ENCODE measurements at regions not wholly inside any gene's neighbourhood (a gene's known extent, or its start where the extent isn't known, plus 50 kb on each side); places are given as distances from the start of the nearest gene placed in this dataset.

DNA sequence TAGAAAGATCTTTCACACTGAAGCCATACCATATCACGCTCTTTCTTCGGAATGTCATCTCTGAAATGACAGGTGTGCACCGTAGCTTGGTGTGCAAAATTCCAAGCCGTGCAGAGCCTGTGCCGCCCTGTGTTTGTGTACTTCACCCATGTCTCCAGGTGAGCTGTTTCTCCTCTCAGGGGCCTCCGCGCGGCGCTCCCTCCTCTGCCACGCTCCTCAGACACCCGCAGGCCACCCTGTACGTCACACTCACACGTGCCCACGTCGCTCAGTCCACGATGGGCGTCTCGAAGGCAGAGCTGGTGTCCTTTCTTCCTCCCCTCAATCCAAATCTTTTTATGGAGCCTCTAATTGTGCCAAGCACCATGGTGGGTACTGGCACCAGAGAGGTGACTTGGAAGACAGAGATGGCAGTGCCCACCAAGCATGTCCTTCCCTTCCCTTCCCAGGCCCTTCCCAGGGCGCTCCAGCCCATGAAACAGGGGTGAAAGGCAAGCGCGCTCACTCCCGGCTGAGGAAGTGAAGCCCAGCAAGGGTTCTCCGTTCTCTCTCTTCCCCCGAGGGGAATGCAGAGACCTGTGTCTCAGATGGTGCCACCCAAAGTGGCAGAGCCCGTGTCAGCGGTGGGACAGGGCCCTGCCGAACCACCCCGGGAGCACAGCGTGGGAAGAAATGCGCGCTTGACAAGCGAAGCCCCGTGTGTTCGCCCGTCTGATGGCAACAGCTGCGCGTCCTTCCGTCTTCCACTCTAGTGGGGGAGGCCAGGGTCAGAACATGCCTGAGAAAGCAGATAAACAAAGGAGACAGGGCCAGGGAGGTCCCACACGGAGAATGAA, 292.5 kb upstream of the SHH start:
- ATAC-seq (ENCODE audit: low FRiP score) (no peak), DNase-seq (peak in 1 of 2 donors; percentile 66)
- H3K4me3 ChIP-seq (ENCODE audit: low read length in 2 of 2), result no peak overlapping the region
- 85 to 87% methylated on average over 39 of the region's 39 CpGs for WGBS, 2 donors
- H3K36me3 ChIP-seq (ENCODE audit: control insufficient read depth in 1 of 2, insufficient read depth in 2 of 2, low read length in 1 of 2), result no peaks in the 10 kb centered on the region
- H3K9me3 ChIP-seq (ENCODE audit: control insufficient read depth, low read length), result peaks cover 2% of the 10 kb centered on the region
- intact Hi-C loops (cut with DNase I), result no loop called here
- no peaks in the 10 kb centered on the region for H3K4me1 ChIP-seq (ENCODE audit: control insufficient read depth in 1 of 2, insufficient read depth in 2 of 2, low read length in 2 of 2)
- H3K27me3 ChIP-seq (ENCODE audit: control insufficient read depth in 1 of 2, insufficient read depth in 2 of 2, low read length in 1 of 2), result no peaks in the 10 kb centered on the region
- no peak overlapping the region for H3K27ac ChIP-seq (ENCODE audit: low read depth in 1 of 2, low read length in 2 of 2)

DNA sequence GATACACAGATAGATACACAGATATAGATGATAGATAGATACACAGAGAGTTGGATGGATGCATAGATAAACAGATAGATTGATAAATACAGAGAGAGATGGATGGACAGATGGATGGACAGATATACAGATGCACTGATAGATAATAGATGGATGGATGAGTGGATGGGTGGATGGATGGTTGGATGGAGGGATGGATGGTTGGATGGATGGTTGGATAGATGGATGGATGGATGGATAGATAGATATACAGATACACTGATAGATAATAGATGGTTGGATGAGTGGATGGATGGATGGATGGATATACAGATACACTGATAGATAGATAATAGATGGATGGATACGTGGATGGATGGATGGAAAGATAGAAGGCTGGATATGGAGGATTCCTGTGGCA, 290.0 kb upstream of the SHH start:
- no peaks in the 10 kb centered on the region for H3K9me3 ChIP-seq (ENCODE audit: control insufficient read depth, low read length)
- no peak for DNase-seq
- no peak for ATAC-seq (ENCODE audit: low FRiP score)
- no peaks in the 10 kb centered on the region for H3K4me1 ChIP-seq (ENCODE audit: control insufficient read depth in 1 of 2, insufficient read depth in 2 of 2, low read length in 2 of 2)
- intact Hi-C loops (cut with DNase I), result no loop called here
- WGBS, 2 donors, result 75 to 90% methylated on average over 1 of the region's 1 CpG
- H3K27me3 ChIP-seq (ENCODE audit: control insufficient read depth in 1 of 2, insufficient read depth in 2 of 2, low read length in 1 of 2), result no peaks in the 10 kb centered on the region
- H3K36me3 ChIP-seq (ENCODE audit: control insufficient read depth in 1 of 2, insufficient read depth in 2 of 2, low read length in 1 of 2), result no peaks in the 10 kb centered on the region
- H3K27ac ChIP-seq (ENCODE audit: low read depth in 1 of 2, low read length in 2 of 2), result no peak overlapping the region
- no peak overlapping the region for H3K4me3 ChIP-seq (ENCODE audit: low read length in 2 of 2)

DNA sequence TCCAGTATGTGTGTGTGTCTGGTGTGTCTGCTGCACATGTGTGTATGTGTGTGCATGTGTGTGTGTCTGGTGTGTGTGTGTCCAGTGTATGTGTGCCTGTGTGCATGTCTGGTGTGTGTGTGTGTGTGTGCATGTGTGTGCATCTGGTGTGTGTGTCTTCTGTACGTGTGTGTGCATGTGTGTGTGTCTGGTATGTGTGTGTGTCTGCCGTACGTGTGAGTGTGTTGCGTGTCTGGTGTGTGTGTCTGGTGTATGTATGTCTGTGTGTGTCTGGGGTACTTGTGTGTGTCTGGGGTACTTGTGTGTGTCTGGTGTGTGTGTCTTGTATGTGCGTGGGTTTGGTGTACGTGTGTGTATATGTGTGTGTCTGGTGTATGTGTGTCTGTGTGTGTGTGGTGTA, 289.1 kb upstream of the SHH start:
- DNase-seq (peak in 1 of 2 donors; percentile 23), ATAC-seq (ENCODE audit: low FRiP score) (no peak)
- Histone ChIP-seq H3K27ac (ENCODE audit: low read depth in 1 of 2, low read length in 2 of 2) (no peak overlapping the region), H3K4me3 (ENCODE audit: low read length in 2 of 2) (no peak overlapping the region), H3K9me3 (ENCODE audit: control insufficient read depth, low read length) (no peaks in the 10 kb centered on the region), H3K4me1 (ENCODE audit: control insufficient read depth in 1 of 2, insufficient read depth in 2 of 2, low read length in 2 of 2) (no peaks in the 10 kb centered on the region), H3K27me3 (ENCODE audit: control insufficient read depth in 1 of 2, insufficient read depth in 2 of 2, low read length in 1 of 2) (no peaks in the 10 kb centered on the region), H3K36me3 (ENCODE audit: control insufficient read depth in 1 of 2, insufficient read depth in 2 of 2, low read length in 1 of 2) (no peaks in the 10 kb centered on the region)
- intact Hi-C loops (cut with DNase I), result no loop called here
- WGBS, 2 donors, result 96 to 97% methylated on average over 6 of the region's 6 CpGs

DNA sequence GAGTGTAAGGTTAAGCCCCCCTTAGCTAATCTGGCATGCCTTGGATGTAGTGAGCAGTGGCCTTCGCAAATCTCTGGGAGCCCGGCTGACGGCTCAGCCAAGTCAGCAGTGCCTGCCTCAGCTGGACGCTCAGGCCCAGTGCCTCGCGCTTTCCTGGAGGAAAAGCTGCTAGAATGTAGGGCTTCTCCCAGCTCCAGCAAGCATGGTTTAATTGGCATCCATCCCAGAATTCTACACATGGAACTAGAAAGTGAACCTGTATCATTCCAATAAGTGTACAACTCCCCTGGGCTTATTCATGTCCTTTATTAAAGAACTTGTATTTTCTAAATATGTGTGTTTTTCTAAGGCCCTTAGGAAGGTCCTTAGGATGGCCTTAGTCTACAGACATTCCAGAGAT, 287.8 kb upstream of the SHH start:
- no peak for ATAC-seq (ENCODE audit: low FRiP score)

DNA sequence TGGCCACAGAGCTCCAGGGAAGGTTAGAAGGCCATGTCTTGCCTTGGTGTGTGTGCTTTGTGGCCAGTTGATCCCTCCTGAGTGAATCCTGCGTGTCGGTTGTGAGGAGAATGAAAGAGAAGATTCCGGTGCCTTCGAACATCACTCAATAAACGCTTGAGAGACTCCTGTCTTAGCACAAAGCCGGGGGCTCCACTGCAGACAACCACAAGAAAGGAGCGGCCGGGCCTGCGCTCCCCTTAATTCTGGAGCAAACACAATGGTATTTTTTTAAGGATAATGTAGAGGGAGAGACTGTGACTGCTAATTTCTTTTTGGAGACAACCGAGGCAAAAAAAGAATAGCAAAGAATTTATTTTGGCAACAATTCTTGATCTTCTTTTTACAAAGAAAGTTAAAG, 286.8 kb upstream of the SHH start:
- H3K36me3 ChIP-seq (ENCODE audit: control insufficient read depth in 1 of 2, insufficient read depth in 2 of 2, low read length in 1 of 2), result no peaks in the 10 kb centered on the region
- no peaks in the 10 kb centered on the region for H3K4me1 ChIP-seq (ENCODE audit: control insufficient read depth in 1 of 2, insufficient read depth in 2 of 2, low read length in 2 of 2)
- no peaks in the 10 kb centered on the region for H3K27me3 ChIP-seq (ENCODE audit: control insufficient read depth in 1 of 2, insufficient read depth in 2 of 2, low read length in 1 of 2)
- no peaks in the 10 kb centered on the region for H3K9me3 ChIP-seq (ENCODE audit: control insufficient read depth, low read length)
- no peak for ATAC-seq (ENCODE audit: low FRiP score)
- 85 to 87% methylated on average over 10 of the region's 10 CpGs for WGBS, 2 donors
- H3K4me3 ChIP-seq (ENCODE audit: low read length in 2 of 2), result no peak overlapping the region
- peak in 1 of 2 donors; percentile 51 for DNase-seq
- intact Hi-C loops (cut with DNase I), result no loop called here
- H3K27ac ChIP-seq (ENCODE audit: low read depth in 1 of 2, low read length in 2 of 2), result no peak overlapping the region

More for the DNA sequence above, 287.8 kb upstream of the SHH start:
- H3K27ac ChIP-seq (ENCODE audit: low read depth in 1 of 2, low read length in 2 of 2), result no peak overlapping the region
- intact Hi-C loops (cut with DNase I), result no loop called here
- no peaks in the 10 kb centered on the region for H3K9me3 ChIP-seq (ENCODE audit: control insufficient read depth, low read length)
- H3K4me1 ChIP-seq (ENCODE audit: control insufficient read depth in 1 of 2, insufficient read depth in 2 of 2, low read length in 2 of 2), result no peaks in the 10 kb centered on the region
- no peak for DNase-seq
- H3K27me3 ChIP-seq (ENCODE audit: control insufficient read depth in 1 of 2, insufficient read depth in 2 of 2, low read length in 1 of 2), result no peaks in the 10 kb centered on the region
- WGBS, 2 donors, result 12 to 13% methylated on average over 6 of the region's 6 CpGs
- no peak overlapping the region for H3K4me3 ChIP-seq (ENCODE audit: low read length in 2 of 2)
- no peaks in the 10 kb centered on the region for H3K36me3 ChIP-seq (ENCODE audit: control insufficient read depth in 1 of 2, insufficient read depth in 2 of 2, low read length in 1 of 2)

DNA sequence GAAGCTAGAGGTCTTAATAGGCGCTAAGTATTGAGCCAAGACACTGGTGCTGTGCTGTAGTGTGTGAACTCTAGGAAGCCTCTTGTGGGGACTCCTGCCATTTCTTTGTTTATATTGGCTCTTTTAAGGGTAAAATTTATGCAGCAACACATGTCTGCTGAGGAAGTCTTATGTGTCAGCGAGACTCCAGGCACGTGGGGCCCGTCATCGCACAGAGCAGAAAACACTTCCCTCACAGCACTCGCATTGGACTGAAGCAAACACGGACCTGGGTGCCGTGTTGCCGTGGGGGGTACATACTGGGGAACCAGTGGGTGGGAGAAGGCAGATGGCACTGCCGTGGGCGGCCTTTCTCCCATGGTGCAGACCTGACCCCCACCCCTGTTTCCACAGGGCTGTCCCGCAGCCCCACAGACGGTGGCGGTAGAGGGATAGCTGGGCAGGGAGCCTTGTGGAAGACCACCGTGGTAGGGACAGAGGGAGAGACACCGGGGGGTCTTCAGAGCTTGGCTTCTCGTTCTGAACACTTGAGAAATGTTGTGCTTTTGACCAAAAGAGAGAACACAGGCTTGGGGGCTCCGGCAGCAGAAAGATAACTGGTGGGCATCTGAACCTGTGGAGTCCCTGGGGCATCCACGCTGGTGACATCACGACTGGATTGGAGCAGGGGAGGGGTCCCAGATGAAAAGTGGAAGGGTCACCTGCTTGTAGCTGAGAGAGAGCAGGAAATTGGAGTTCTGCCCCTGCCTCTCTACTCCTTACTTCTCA, 284.7 kb upstream of the SHH start:
- Histone ChIP-seq H3K4me3 (ENCODE audit: low read length in 2 of 2) (no peak overlapping the region), H3K36me3 (ENCODE audit: control insufficient read depth in 1 of 2, insufficient read depth in 2 of 2, low read length in 1 of 2) (no peaks in the 10 kb centered on the region), H3K27me3 (ENCODE audit: control insufficient read depth in 1 of 2, insufficient read depth in 2 of 2, low read length in 1 of 2) (no peaks in the 10 kb centered on the region), H3K9me3 (ENCODE audit: control insufficient read depth, low read length) (no peaks in the 10 kb centered on the region), H3K27ac (ENCODE audit: low read depth in 1 of 2, low read length in 2 of 2) (no peak overlapping the region), H3K4me1 (ENCODE audit: control insufficient read depth in 1 of 2, insufficient read depth in 2 of 2, low read length in 2 of 2) (no peaks in the 10 kb centered on the region)
- intact Hi-C loops (cut with DNase I), result no loop called here
- WGBS, 2 donors, result 41 to 50% methylated on average over 20 of the region's 20 CpGs
- no peak for ATAC-seq (ENCODE audit: low FRiP score)
- no peak for DNase-seq

DNA sequence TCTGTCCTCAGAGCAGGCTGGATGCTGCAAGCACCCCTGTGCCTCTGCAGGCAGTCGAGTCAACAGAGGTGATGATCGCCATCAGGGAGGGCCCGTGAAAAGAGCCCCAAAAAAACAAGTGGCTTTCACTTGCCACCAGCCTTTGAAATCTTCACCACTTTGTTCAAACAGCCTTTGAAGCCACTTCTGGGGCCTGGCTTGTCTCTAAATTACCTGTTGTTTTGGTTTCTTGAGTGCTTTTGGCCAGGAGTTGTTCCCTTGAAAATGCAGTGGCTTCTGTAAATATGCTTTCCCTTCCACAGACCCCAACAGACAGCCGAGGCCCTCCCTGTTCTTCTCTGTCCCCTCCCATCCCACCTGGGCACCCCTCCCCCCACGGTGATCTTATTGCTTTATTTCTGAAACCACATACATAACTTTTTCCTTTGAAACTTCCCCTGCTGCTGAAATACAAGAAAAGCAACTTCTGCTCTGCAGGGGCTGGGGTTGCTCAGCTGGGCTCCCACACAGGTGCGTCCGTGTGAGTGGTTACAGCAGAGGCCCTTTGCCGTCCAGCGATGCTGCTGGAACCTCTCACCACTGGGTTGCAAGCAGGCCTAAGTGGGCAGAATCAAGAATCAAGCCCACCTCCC, 283.8 kb upstream of the SHH start:
- no peak for DNase-seq
- 55 to 63% methylated on average over 9 of the region's 9 CpGs for WGBS, 2 donors
- Histone ChIP-seq H3K36me3 (ENCODE audit: control insufficient read depth in 1 of 2, insufficient read depth in 2 of 2, low read length in 1 of 2) (no peaks in the 10 kb centered on the region), H3K27me3 (ENCODE audit: control insufficient read depth in 1 of 2, insufficient read depth in 2 of 2, low read length in 1 of 2) (no peaks in the 10 kb centered on the region), H3K4me3 (ENCODE audit: low read length in 2 of 2) (no peak overlapping the region), H3K27ac (ENCODE audit: low read depth in 1 of 2, low read length in 2 of 2) (no peak overlapping the region), H3K9me3 (ENCODE audit: control insufficient read depth, low read length) (no peaks in the 10 kb centered on the region), H3K4me1 (ENCODE audit: control insufficient read depth in 1 of 2, insufficient read depth in 2 of 2, low read length in 2 of 2) (no peaks in the 10 kb centered on the region)
- intact Hi-C loops (cut with DNase I), result no loop called here
- no peak for ATAC-seq (ENCODE audit: low FRiP score)

DNA sequence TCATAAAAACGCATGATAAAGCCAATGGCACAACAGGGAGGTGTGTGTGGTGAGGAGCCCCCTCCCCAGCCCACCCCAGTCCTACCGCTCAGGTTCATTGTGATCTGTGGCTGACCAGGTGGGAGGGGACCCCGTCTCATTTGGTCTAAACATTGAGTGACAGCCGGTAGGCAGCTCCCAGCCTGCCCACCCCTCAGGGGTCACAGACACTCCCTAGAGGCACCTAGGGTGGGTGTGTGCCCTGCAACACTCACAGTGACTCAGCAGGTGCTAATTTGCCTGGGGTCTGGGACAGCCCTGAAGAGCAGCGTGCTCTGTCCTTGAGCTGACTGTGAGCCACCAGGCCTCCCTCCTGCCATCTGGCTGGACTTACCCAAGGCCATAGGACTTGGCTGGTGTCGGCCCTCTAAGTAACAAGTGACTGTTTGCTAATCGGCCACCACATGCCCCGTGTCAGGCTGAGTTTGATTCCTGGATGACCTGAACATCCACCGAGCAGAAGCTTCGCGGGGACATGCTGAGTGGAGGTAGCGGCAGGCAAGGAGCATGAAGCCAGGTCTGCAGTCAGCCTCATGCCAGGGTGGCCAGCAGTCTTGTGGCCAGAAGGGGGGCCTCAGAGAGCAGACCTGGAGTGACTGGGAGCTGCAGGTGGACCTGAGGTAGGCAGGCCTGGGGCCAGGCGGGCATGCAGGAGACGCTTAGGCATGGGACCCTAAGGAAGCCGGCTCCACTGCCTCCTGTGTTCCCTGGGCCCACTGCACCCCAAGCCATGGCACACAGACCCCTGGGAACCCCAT, 282.3 kb upstream of the SHH start:
- no peaks in the 10 kb centered on the region for H3K36me3 ChIP-seq (ENCODE audit: control insufficient read depth in 1 of 2, insufficient read depth in 2 of 2, low read length in 1 of 2)
- no peak overlapping the region for H3K4me3 ChIP-seq (ENCODE audit: low read length in 2 of 2)
- no peak overlapping the region for H3K27ac ChIP-seq (ENCODE audit: low read depth in 1 of 2, low read length in 2 of 2)
- DNase-seq (no peak), ATAC-seq (ENCODE audit: low FRiP score) (no peak)
- no peaks in the 10 kb centered on the region for H3K27me3 ChIP-seq (ENCODE audit: control insufficient read depth in 1 of 2, insufficient read depth in 2 of 2, low read length in 1 of 2)
- 86 to 89% methylated on average over 15 of the region's 15 CpGs for WGBS, 2 donors
- no peaks in the 10 kb centered on the region for H3K9me3 ChIP-seq (ENCODE audit: control insufficient read depth, low read length)
- intact Hi-C loops (cut with DNase I), result no loop called here
- no peaks in the 10 kb centered on the region for H3K4me1 ChIP-seq (ENCODE audit: control insufficient read depth in 1 of 2, insufficient read depth in 2 of 2, low read length in 2 of 2)
